ENCODE measurements at regions not wholly inside any gene's neighbourhood (a gene's known extent, or its start where the extent isn't known, plus 50 kb on each side); places are given as distances from the start of the nearest gene placed in this dataset.

- no peak overlapping the region for H3K4me2 ChIP-seq (ENCODE audit: insufficient read depth, low read length)
- H4K20me1 ChIP-seq (ENCODE audit: insufficient read depth, low read length), result no peaks in the 10 kb centered on the region; the same call in 1 of the 2 replicates
- no peak for DNase-seq
- H2AFZ ChIP-seq (ENCODE audit: low read depth, low read length), result no peak overlapping the region
- H3K27me3 ChIP-seq (ENCODE audit: insufficient read depth, low read length, poor library complexity), result peaks cover 8% of the 10 kb centered on the region
- no peak overlapping the region for H3K9ac ChIP-seq (ENCODE audit: low read depth, low read length)
- ATAC-seq (ENCODE audit: insufficient read depth, low read depth), result no peak
- H3K4me1 ChIP-seq (ENCODE audit: insufficient read depth, low read length), result no peaks in the 10 kb centered on the region
- no peaks in the 10 kb centered on the region for H3K36me3 ChIP-seq (ENCODE audit: insufficient read depth, low read length)
- no peaks in the 10 kb centered on the region for H3K9me3 ChIP-seq (ENCODE audit: insufficient read depth, low read length, severe bottlenecking)
- H3K4me3 ChIP-seq (ENCODE audit: low read depth in 1 of 2, low read length in 2 of 2), result no peak overlapping the region
- no peaks in the 10 kb centered on the region for H3K79me2 ChIP-seq (ENCODE audit: insufficient read depth, low read length)
- TF ChIP-seq CTCF (IDR thresholded peaks at IDR 0.05; ENCODE audit: borderline replicate concordance, extremely low read depth, low read length, poor library complexity, severe bottlenecking) (no peak), EZH2 (IDR thresholded peaks at IDR 0.05; ENCODE audit: borderline replicate concordance, low read depth, low read length, severe bottlenecking) (no peak)
- H3K27ac ChIP-seq (ENCODE audit: low read length), result no peak overlapping the region
Observed at GRCh38 chr5:135172718-135173117, 138.7 kb upstream of the PITX1 start.

- ATAC-seq (ENCODE audit: insufficient read depth, low read depth), result no peak
- H3K79me2 ChIP-seq (ENCODE audit: insufficient read depth, low read length), result no peaks in the 10 kb centered on the region
- H3K4me1 ChIP-seq (ENCODE audit: insufficient read depth, low read length), result no peaks in the 10 kb centered on the region
- H2AFZ ChIP-seq (ENCODE audit: low read depth, low read length), result no peak overlapping the region
- H3K9me3 ChIP-seq (ENCODE audit: insufficient read depth, low read length, severe bottlenecking), result no peaks in the 10 kb centered on the region
- H3K27ac ChIP-seq (ENCODE audit: low read length), result no peak overlapping the region
- no peak overlapping the region for H3K4me3 ChIP-seq (ENCODE audit: low read depth in 1 of 2, low read length in 2 of 2)
- H3K4me2 ChIP-seq (ENCODE audit: insufficient read depth, low read length), result no peak overlapping the region
- no peak for DNase-seq
- peaks cover 11% of the 10 kb centered on the region for H3K27me3 ChIP-seq (ENCODE audit: insufficient read depth, low read length, poor library complexity)
- TF ChIP-seq EZH2 (IDR thresholded peaks at IDR 0.05; ENCODE audit: borderline replicate concordance, low read depth, low read length, severe bottlenecking), result no peak
- TF ChIP-seq CTCF (IDR thresholded peaks at IDR 0.05; ENCODE audit: borderline replicate concordance, extremely low read depth, low read length, poor library complexity, severe bottlenecking), result no peak
- no peaks in the 10 kb centered on the region; the same call in 1 of the 2 replicates for H4K20me1 ChIP-seq (ENCODE audit: insufficient read depth, low read length)
- no peak overlapping the region for H3K9ac ChIP-seq (ENCODE audit: low read depth, low read length)
- no peaks in the 10 kb centered on the region for H3K36me3 ChIP-seq (ENCODE audit: insufficient read depth, low read length)
Observed at GRCh38 chr5:135171336-135171735, 137.3 kb upstream of the PITX1 start.

GRCh38 chr5:135170500-135170899 is 136.5 kb upstream of the PITX1 start:
- H4K20me1 ChIP-seq (ENCODE audit: insufficient read depth, low read length), result no peaks in the 10 kb centered on the region
- H3K9ac ChIP-seq (ENCODE audit: low read depth, low read length), result no peak overlapping the region
- no peak for ATAC-seq (ENCODE audit: insufficient read depth, low read depth)
- H3K27ac ChIP-seq (ENCODE audit: low read length), result no peak overlapping the region
- peaks cover 11% of the 10 kb centered on the region for H3K27me3 ChIP-seq (ENCODE audit: insufficient read depth, low read length, poor library complexity)
- no peaks in the 10 kb centered on the region for H3K4me1 ChIP-seq (ENCODE audit: insufficient read depth, low read length)
- no peaks in the 10 kb centered on the region for H3K36me3 ChIP-seq (ENCODE audit: insufficient read depth, low read length)
- TF ChIP-seq EZH2 (IDR thresholded peaks at IDR 0.05; ENCODE audit: borderline replicate concordance, low read depth, low read length, severe bottlenecking) (no peak), CTCF (IDR thresholded peaks at IDR 0.05; ENCODE audit: borderline replicate concordance, extremely low read depth, low read length, poor library complexity, severe bottlenecking) (no peak)
- no peaks in the 10 kb centered on the region for H3K9me3 ChIP-seq (ENCODE audit: insufficient read depth, low read length, severe bottlenecking)
- no peaks in the 10 kb centered on the region for H3K79me2 ChIP-seq (ENCODE audit: insufficient read depth, low read length)
- H3K4me3 ChIP-seq (ENCODE audit: low read depth in 1 of 2, low read length in 2 of 2), result no peak overlapping the region
- H2AFZ ChIP-seq (ENCODE audit: low read depth, low read length), result no peak overlapping the region
- no peak overlapping the region for H3K4me2 ChIP-seq (ENCODE audit: insufficient read depth, low read length)
- DNase-seq, result no peak

GRCh38 chr5:135169753-135170152 is 135.7 kb upstream of the PITX1 start:
- TF ChIP-seq CTCF (IDR thresholded peaks at IDR 0.05; ENCODE audit: borderline replicate concordance, extremely low read depth, low read length, poor library complexity, severe bottlenecking), result no peak
- Histone ChIP-seq H3K9me3 (ENCODE audit: insufficient read depth, low read length, severe bottlenecking) (no peaks in the 10 kb centered on the region), H3K79me2 (ENCODE audit: insufficient read depth, low read length) (no peaks in the 10 kb centered on the region), H3K27ac (ENCODE audit: low read length) (no peak overlapping the region), H3K4me2 (ENCODE audit: insufficient read depth, low read length) (no peak overlapping the region), H3K4me1 (ENCODE audit: insufficient read depth, low read length) (no peaks in the 10 kb centered on the region), H3K4me3 (ENCODE audit: low read depth in 1 of 2, low read length in 2 of 2) (no peak overlapping the region), H4K20me1 (ENCODE audit: insufficient read depth, low read length) (no peaks in the 10 kb centered on the region), H3K27me3 (ENCODE audit: insufficient read depth, low read length, poor library complexity) (peaks cover 11% of the 10 kb centered on the region), H2AFZ (ENCODE audit: low read depth, low read length) (no peak overlapping the region), H3K36me3 (ENCODE audit: insufficient read depth, low read length) (no peaks in the 10 kb centered on the region), H3K9ac (ENCODE audit: low read depth, low read length) (no peak overlapping the region)
- ATAC-seq (ENCODE audit: insufficient read depth, low read depth) (no peak), DNase-seq (no peak)
